NB4 (cell line): ENCODE measurements at regions not wholly inside any gene's neighbourhood (a gene's known extent, or its start where the extent isn't known, plus 50 kb on each side); places are given as distances from the start of the nearest gene placed in this dataset.

ENCODE experiments used
- DNase-seq: peaks from one replicate; pipeline ENCODE4 v3.0.0; 2010; ENCODE audit warnings: low read depth
- H3K4me3 ChIP-seq: one replicate; pipeline ENCODE4 v1.5.1; 2011; ENCODE audit warnings: mild to moderate bottlenecking, low read depth, low read length, moderate library complexity
- CTCF ChIP-seq: IDR thresholded peaks from one replicate; pipeline ENCODE4 v1.5.1; 2012; ENCODE audit warnings: low read depth, low read length
- MYC ChIP-seq: IDR thresholded peaks from 2 replicates; pipeline ENCODE4 v1.6.1; 2011; ENCODE audit warnings: low read depth, low read length
- POLR2A ChIP-seq: IDR thresholded peaks from 2 replicates; pipeline ENCODE4 v1.6.1; 2011; ENCODE audit warnings: mild to moderate bottlenecking; ENCODE audit not compliant: insufficient read length; ENCODE audit errors: extremely low read depth
- TF ChIP-seq, protein P1 (sequence below): IDR thresholded peaks from 2 replicates; pipeline ENCODE4 v1.6.1; 2011; ENCODE audit warnings: low read depth, low read length

DNA sequence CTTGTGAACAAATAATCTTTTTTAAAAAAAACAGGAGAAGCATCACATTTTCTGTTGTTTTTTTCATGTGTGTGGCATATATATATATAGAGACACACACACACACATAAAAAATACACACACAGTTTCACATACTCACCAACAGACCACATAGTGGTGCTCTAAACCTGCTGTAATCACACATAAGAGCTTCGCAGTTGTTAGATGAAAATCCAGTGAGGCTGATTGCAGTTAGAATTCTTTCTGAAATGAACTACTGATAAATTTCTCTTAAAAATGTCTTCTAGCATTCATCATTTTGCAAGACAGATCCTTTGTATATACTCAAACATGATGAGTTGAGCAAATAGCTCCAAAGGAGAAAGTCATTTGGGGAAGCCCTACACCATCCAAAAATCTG, 434.3 kb upstream of the STXBP6 start:
- H3K4me3 ChIP-seq = no peak overlapping the region
- TF ChIP-seq MYC = no peak
- TF ChIP-seq, protein P1, sequence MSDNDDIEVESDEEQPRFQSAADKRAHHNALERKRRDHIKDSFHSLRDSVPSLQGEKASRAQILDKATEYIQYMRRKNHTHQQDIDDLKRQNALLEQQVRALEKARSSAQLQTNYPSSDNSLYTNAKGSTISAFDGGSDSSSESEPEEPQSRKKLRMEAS = no peak
- no peak for TF ChIP-seq CTCF
- no peak for TF ChIP-seq POLR2A
- no peak for DNase-seq

DNA sequence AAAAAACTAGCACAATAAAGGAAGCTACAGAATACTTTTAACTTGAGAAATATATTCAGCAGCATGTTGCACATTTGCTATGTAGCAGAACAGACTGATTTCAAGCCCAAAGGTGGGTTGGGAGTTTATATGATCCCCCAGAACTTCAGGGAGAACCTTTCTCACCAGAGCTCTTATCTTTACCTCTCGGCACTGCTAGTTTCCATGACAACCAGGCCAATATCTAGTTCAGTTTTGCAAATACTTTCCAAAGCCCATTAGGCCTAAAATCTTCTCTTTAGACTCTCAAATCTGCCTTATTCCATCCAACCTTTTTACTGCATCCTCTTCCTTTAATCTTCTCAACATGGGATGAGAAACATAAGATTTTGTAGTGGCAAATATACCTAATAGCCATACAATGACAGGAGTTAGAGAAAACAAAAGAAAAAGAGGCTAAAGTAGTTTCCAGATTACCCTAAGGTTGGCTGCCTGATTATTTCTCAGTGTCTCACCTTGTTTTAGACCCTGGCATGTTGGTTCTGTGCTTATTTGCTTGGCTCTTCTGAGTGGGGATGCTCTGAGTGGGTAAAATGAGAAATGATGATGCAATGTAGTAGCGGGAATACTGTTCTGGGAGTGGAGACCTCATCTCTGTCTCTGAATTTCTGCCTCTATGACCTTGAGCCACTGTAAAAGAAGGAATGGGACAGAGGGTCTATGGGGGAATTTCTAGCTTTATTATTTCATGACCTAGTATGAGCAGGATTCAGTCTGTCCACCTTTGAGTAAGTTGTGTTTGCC, 427.6 kb upstream of the STXBP6 start:
- TF ChIP-seq, protein P1 = no peak
- TF ChIP-seq POLR2A (no peak), CTCF (no peak), MYC (no peak)
- H3K4me3 ChIP-seq = no peak overlapping the region
- DNase-seq = no peak

GRCh38 chr14:25472700-25473099, 422.8 kb upstream of the STXBP6 start:
- TF ChIP-seq CTCF (no peak), POLR2A (no peak), MYC (no peak)
- TF ChIP-seq, protein P1 = no peak
- H3K4me3 ChIP-seq = no peak overlapping the region
- DNase-seq = no peak

DNA sequence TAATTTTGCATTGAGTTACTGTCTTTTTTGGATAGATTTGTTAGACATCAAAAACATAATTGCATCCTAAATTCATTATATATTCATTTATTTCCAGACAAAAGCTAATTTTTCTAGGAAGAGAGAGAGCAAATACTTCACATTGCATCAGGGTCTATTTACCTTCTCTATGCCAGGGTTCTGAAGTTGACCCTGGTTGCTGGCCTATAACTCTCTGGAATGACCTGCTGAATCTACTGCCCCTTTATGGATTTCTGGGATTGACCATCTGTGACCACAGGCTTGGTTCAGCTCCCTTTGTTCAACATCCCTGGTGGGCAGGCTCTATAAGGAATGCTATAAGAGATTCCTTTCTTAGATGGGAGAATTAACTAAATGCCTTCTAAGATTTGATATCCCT, 414.8 kb upstream of the STXBP6 start:
- TF ChIP-seq CTCF = no peak
- no peak for TF ChIP-seq MYC
- no peak for TF ChIP-seq POLR2A
- TF ChIP-seq, protein P1 = no peak
- no peak for DNase-seq
- no peak overlapping the region for H3K4me3 ChIP-seq

DNA sequence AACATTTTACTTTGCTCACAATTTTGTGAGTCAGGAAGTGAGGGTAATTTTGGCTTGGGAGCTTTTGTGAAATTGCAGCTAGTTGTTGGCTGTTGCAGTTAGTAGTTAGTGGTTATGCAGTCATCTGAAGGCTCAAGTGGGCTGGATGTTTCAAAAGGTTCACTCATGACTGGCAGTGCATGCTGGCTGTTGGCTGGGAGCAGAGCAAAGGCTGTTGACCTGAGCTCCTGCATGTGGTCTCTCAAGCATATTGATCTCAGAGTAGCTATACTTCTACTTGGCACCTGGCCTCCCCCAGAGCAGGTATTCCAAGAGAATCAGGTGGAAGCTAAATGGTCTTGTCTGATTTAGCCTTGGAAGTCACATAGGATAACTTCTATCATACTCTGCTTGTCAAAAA, 414.1 kb upstream of the STXBP6 start:
- DNase-seq = no peak
- no peak overlapping the region for H3K4me3 ChIP-seq
- TF ChIP-seq, protein P1 = no peak
- TF ChIP-seq CTCF (no peak), POLR2A (no peak), MYC (no peak)
